Hematopoietic multipotent progenitor cell treated with erythropoietin and hydrocortisone succinate and interleukin-3 and kit ligand, for 15 days (in vitro differentiated cells): ENCODE measurements at regions not wholly inside any gene's neighbourhood (a gene's known extent, or its start where the extent isn't known, plus 50 kb on each side); places are given as distances from the start of the nearest gene placed in this dataset.

Source experiments
- DNase-seq: peaks from one replicate; pipeline ENCODE4 v3.0.0-alpha.2; 2015; ENCODE audit warnings: low spot score

- peak; percentile 86 for DNase-seq
Measured at GRCh38 chr6:157756708-157757429, 66.2 kb upstream of the SNX9 start.

- no peak for DNase-seq
Measured at GRCh38 chr6:157757430-157758403, 65.3 kb upstream of the SNX9 start.

- DNase-seq = no peak
Measured at GRCh38 chr6:157758516-157759023, 64.5 kb upstream of the SNX9 start.

- no peak for DNase-seq
Measured at GRCh38 chr6:157759028-157759427, 64.0 kb upstream of the SNX9 start.

GRCh38 chr6:157760137-157760536, 62.9 kb upstream of the SNX9 start:
- DNase-seq = no peak

GRCh38 chr6:157760589-157761330, 62.3 kb upstream of the SNX9 start:
- DNase-seq = no peak

- no peak for DNase-seq
Measured at GRCh38 chr6:157761331-157761921, 61.6 kb upstream of the SNX9 start.

- DNase-seq = no peak
Measured at GRCh38 chr6:157761926-157762325, 61.1 kb upstream of the SNX9 start.

GRCh38 chr6:157762636-157763035, 60.4 kb upstream of the SNX9 start:
- DNase-seq = no peak

- DNase-seq = no peak
Measured at GRCh38 chr6:157763129-157763903, 59.7 kb upstream of the SNX9 start.

GRCh38 chr6:157763904-157764177, 59.2 kb upstream of the SNX9 start:
- DNase-seq = no peak

GRCh38 chr6:157764178-157765068, 58.6 kb upstream of the SNX9 start:
- no peak for DNase-seq

GRCh38 chr6:157766901-157767774, 55.9 kb upstream of the SNX9 start:
- DNase-seq = no peak

- no peak for DNase-seq
Measured at GRCh38 chr6:157767775-157768156, 55.3 kb upstream of the SNX9 start.

- no peak for DNase-seq
Measured at GRCh38 chr6:157768304-157768703, 54.7 kb upstream of the SNX9 start.

GRCh38 chr6:157768863-157769551, 54.0 kb upstream of the SNX9 start:
- DNase-seq = no peak

GRCh38 chr6:157769776-157770426, 53.1 kb upstream of the SNX9 start:
- no peak for DNase-seq

GRCh38 chr6:157770946-157771345, 52.1 kb upstream of the SNX9 start:
- DNase-seq = no peak
